ENCODE measurements at regions not wholly inside any gene's neighbourhood (a gene's known extent, or its start where the extent isn't known, plus 50 kb on each side); places are given as distances from the start of the nearest gene placed in this dataset.
A peak's percentile ranks its signal among the peaks of the same experiment; 100 is the strongest.

DNA sequence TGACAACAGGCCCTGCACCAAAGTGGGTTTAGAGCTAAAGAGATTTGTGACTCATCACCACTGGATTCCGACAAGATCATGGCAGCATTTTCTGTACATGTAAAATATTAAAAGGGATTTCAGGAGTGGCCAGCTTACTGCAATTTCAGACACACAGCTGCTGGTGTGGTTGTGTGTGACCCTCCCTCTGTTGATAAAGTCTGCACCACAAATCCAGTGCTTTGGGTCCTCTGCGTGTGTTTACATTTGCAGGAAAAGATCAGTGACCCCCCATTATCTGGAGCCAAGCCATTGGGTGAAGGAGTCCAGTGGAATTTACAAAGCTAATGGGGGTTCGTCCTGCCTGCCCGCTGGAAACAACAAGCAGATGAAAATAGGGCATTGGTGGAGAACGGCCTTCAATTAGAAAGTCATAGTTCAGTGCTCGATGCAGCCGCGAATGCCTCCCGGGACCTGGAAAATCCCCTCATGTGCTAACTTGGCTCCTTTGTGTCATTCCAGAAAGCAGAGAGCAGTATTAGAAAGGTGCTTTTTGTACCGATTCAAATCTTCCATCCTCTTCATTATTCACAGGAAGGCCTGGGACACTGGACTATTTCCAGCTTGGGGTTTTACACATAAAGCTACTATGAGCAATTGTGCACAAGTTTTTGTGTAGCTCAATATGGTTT lies 188.5 kb upstream of the TMEM132C start:
- H3K4me3 ChIP-seq (ENCODE audit: low read length), result no peak overlapping the region
- TF ChIP-seq, protein P1, sequence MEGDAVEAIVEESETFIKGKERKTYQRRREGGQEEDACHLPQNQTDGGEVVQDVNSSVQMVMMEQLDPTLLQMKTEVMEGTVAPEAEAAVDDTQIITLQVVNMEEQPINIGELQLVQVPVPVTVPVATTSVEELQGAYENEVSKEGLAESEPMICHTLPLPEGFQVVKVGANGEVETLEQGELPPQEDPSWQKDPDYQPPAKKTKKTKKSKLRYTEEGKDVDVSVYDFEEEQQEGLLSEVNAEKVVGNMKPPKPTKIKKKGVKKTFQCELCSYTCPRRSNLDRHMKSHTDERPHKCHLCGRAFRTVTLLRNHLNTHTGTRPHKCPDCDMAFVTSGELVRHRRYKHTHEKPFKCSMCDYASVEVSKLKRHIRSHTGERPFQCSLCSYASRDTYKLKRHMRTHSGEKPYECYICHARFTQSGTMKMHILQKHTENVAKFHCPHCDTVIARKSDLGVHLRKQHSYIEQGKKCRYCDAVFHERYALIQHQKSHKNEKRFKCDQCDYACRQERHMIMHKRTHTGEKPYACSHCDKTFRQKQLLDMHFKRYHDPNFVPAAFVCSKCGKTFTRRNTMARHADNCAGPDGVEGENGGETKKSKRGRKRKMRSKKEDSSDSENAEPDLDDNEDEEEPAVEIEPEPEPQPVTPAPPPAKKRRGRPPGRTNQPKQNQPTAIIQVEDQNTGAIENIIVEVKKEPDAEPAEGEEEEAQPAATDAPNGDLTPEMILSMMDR (conservative IDR thresholded peaks at IDR 0.05; ENCODE audit: low read length), result no peak
- DNase-seq (ENCODE audit: low read depth), result peak; percentile 66

DNA sequence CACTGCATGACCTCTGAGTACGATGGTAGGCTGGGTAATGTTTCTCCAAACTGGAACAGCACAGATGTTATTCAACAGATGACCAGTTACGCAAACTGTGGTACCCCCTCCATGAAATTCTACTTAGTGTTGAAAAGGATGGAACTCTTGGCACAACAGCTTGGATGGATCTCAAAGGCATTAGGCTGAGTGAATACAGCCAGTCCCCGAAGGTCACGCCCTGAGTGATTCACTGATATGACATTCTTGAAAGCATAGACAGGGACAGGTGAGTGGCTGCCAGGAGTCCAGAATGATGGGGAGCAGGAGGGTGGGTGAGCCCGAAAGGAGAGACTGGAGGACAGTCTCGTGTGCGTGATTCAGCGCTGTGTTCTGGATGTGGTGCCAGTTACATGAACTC lies 187.5 kb upstream of the TMEM132C start:
- DNase-seq (ENCODE audit: low read depth), result no peak
- H3K4me3 ChIP-seq (ENCODE audit: low read length), result no peak overlapping the region
- TF ChIP-seq, protein P1 (conservative IDR thresholded peaks at IDR 0.05; ENCODE audit: low read length), result no peak

DNA sequence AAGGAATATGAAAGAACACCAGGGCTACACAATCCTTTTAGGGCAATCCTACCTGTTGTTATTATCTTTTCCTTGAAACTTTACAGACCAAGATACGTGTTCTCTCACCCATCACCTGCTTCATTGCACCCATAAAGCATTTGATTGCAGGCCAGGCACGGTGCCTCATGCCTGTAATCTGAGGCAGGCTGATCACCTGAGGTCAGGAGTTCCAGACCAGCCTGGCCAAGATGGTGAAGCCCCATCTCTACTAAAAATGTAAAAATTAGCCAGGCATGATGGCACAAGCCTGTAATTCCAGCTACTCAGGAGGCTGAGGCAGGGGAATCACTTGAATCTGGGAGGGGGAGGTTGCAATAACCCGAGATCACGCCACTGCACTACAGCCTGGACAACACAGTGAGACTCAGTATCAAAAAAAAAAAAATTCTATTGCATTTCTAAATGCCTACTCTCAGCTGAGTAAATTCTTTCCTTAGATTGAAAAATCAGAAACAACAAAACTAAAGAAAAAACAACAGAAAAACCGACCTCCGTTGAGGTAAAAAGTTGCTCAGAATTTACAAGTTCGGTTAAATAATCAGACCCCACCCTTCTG lies 183.7 kb upstream of the TMEM132C start:
- TF ChIP-seq, protein P1 (conservative IDR thresholded peaks at IDR 0.05; ENCODE audit: low read length), result no peak
- DNase-seq (ENCODE audit: low read depth), result no peak
- H3K4me3 ChIP-seq (ENCODE audit: low read length), result no peak overlapping the region

GRCh38 chr12:128088926-128089325 lies 178.0 kb upstream of the TMEM132C start:
- TF ChIP-seq, protein P1 (conservative IDR thresholded peaks at IDR 0.05; ENCODE audit: low read length), result no peak
- no peak overlapping the region for H3K4me3 ChIP-seq (ENCODE audit: low read length)
- no peak for DNase-seq (ENCODE audit: low read depth)

GRCh38 chr12:128089961-128090360 lies 177.0 kb upstream of the TMEM132C start:
- no peak overlapping the region for H3K4me3 ChIP-seq (ENCODE audit: low read length)
- TF ChIP-seq, protein P1 (conservative IDR thresholded peaks at IDR 0.05; ENCODE audit: low read length), result no peak
- DNase-seq (ENCODE audit: low read depth), result no peak

DNA sequence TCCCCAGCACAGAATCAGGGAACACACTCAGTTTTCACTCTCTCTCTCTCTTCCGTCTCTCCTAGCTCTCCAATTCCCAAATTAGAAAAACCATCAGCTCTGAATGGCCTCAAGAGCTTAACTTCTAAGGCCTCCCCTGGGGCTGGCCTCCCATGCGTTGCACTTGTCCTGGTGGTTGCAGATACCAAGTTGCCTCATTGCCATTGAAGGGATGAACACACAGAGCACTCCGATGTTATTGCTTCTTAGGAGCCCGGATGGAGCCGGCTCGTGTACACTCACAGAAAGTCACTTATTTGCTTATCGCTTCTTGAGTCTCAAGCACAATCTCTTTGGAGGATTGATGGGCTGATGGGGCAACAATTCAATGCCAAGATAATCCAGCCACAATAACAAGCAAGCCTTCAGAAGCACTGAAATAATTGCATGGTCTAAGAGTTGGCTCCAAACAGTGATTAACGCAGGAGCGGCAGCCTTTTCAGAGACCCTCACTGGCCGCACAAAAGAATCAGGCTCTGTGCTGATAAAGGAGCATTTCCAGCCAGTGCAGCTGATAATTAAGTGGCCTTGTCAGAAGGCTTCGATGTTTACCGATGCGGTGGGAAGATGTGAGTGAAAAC lies 175.8 kb upstream of the TMEM132C start:
- DNase-seq (ENCODE audit: low read depth), result no peak
- TF ChIP-seq, protein P1 (conservative IDR thresholded peaks at IDR 0.05; ENCODE audit: low read length), result no peak
- H3K4me3 ChIP-seq (ENCODE audit: low read length), result no peak overlapping the region

GRCh38 chr12:128091951-128092382 lies 175.0 kb upstream of the TMEM132C start:
- no peak for DNase-seq (ENCODE audit: low read depth)
- TF ChIP-seq, protein P1 (conservative IDR thresholded peaks at IDR 0.05; ENCODE audit: low read length), result no peak
- no peak overlapping the region for H3K4me3 ChIP-seq (ENCODE audit: low read length)

Data from AG10803 (cell line).